Activated effector memory CD4-positive, alpha-beta T cell treated with Interleukin-2 at 50 U/mL for 16 hours (primary cell): ENCODE measurements at regions not wholly inside any gene's neighbourhood (a gene's known extent, or its start where the extent isn't known, plus 50 kb on each side); places are given as distances from the start of the nearest gene placed in this dataset.
A peak's percentile ranks its signal among the peaks of the same experiment; 100 is the strongest.
"Not testable (repeated sequence)": the region's sequence is repeated elsewhere in the genome, so short reads cannot be mapped to it uniquely, and the experiment has no call there.

ENCODE experiments used
- DNase-seq: peaks from one replicate; pipeline ENCODE4 v3.0.0-alpha.2; 2020

DNA sequence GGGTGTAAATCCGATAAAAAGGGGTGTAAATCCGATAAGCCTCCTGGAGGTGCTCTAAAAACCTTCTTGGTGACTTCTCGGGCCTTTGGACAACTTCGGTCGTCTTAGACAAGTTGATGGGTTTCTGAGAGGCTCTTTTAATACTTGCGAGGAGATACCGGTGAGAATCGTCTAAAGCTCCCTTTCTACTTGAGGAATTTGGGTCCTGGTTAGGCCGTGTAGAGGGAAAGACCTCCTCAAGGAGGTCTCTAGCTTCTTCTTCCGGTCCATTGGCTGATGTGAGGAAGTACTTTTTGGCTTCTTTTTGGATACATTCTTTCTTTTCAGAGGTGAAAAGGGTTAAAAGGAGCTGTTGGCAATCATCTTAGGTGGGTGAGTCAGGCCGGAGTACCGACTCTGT, 128.5 kb downstream of the ART5 start:
- not testable (repeated sequence) for DNase-seq

GRCh38 chr11:3512751-3513150, 129.0 kb downstream of the ART5 start:
- DNase-seq: not testable (repeated sequence)

DNA sequence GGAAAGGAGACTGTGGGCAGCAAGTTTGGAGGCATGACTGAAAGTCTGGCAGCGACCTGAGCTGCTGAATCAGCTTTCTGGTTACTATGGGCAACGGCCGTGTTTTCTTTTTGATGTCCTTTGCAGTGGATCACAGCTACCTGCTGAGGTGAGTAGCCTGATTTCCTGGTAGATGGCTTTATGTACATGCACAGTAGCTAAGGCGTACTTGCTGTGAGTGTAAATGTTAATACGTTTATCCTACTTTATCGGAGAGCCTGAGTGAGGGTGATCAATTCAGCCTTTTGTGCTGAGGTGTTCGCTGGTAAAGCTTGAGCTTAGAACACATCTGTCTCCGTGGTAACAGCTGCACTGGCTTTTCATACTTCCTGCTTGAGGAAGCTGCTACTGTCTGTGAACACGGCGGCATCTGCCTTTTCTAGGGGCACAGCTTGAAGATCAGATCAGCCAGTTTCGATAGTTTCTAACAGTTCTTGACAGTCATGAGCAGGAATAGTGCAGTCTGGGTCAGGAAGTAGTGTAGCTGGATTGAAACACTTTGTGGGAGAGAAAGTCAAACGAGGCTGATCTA, 129.6 kb downstream of the ART5 start:
- DNase-seq: peak; percentile 57

DNA sequence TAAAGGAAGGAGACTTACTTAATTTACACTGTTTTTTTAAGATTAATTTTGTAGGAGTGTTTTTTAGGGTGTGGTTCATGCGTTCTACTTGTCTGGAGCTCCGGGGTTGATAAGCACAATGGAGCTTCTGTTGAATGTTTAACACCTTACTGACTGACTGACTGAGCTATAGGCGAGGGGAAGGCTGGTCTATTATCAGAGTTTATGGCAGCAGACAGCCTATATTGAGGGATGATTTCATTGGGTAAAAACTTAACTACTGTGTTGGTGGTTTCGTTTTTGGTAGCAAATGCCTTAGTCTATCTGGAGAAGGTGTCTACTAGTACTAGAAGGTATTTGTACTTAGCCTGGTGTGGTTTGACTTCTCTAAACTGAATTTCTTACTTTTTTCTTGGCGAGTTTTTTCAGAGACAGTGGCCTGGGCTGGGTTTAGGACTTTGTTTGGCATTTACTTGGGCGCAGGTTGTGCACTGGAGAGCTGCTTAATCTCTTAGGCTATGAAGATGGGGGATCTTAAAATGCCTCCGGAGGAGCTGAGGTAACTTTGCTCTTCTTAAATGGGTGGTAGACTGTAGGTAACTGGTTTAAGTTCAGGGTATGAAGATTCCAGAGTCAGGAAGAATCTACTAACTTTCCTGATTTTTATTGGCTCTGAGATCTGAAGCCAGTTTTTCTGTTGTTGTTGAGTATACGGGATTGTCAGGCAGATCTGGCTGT, 130.2 kb downstream of the ART5 start:
- not testable (repeated sequence) for DNase-seq

DNA sequence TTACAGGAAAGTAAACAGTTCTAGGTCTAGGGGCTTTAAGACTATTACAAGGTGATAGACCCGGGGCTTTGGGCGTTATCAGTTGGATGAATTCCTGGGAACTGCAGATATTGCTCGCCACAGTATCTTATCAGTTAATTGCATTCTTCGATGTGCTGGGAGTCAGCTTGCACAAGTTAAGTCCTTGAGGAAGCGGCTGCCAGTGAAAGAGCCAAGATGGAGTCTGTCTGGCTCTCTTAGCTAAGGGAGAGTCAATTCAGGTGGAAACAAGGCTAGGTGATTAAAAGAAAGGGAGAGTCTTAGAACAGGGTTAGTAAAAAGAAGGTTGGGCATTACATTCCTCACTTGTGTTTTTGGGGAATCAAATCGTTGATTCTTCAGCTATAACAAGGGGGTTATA, 130.6 kb upstream of the ZNF195 start:
- DNase-seq: not testable (repeated sequence)

DNA sequence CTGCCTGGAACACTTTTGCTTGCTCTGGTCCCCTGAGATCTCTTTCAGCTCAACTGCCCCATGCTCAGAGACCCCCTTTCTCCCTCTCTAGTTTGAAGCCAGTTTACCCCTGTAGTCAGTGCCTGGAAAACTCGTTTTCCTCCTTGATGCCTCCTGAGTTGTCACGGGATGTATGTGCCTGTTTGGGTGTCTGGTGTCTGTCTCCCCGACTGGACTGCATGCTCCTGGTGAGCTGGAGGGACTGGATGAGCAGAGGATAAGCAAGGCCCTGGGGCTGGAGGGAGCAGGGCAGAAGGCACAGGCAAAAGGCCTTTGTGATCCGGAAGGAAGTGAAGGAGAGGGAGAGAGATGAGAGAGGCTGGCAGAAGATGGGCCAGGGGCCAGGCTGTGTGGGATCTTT, 120.3 kb upstream of the ZNF195 start:
- not testable (repeated sequence) for DNase-seq

DNA sequence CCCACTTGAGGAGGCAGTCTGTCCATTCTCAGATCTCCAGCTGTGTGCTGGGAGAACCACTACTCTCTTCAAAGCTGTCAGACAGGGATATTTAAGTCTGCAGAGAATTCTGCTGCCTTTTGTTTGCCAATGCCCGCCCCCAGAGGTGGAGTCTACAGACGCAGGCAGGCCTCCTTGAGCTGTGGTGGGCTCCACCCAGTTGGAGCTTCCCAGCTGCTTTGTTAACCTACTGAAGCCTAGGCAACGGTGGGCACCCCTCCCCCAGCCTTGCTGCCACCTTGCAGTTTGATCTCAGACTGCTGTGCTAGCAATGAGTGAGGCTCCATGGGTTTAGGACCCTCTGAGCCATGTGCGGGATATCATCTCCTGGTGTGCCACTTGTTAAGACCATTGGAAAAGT, 119.4 kb upstream of the ZNF195 start:
- DNase-seq: peak; percentile 15

DNA sequence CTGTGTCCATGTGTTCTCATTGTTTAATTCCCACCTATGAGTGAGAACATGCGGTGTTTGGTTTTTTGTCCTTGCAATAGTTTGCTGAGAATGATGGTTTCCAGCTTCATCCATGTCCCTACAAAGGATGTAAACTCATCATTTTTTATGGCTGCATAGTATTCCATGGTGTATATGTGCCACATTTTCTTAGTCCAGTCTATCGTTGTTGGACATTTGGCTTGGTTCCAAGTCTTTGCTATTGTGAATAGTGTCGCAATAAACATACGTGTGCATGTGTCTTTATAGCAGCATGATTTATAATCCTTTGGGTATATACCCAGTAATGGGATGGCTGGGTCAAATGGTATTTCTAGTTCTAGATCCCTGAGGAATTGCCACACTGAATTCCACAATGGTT, 114.2 kb upstream of the ZNF195 start:
- not testable (repeated sequence) for DNase-seq

DNA sequence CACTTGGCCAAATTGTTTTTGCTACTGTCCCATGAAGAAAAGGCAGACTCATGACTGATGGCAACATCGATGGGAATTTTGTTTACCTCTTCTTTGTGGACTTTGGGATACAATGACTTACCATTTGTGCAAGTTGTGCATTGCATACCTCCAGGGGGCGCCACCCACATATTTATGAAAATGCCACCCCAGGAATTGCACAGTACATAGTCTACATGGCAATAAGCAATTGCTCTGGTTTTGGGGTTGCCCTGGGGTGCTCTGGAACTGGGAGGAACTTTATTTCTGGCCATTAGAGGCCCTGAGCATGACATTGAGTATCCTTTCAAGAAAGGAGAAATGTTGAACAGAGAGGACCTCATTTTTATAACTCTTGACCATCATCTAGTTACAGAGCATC, 109.1 kb upstream of the ZNF195 start:
- DNase-seq: peak; percentile 6

DNA sequence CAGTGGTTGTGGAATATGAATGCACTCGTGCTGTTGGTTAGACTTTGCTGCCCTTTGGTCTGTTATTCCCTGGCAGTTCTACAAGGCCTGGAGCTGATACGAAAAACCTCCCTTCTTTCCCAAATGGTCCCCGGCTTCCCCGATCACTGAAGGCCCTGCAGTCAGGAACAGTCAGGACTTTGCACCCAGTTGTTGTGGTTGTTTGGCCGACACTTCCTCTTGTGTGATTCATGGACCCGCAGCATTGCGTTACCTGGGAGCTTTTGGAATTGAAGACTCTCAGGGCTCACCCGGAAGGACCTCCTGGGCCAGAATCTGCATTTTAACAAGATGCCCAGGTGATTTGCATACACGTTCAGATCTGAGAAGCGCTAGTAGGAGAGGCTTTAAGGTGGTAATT, 106.8 kb upstream of the ZNF195 start:
- not testable (repeated sequence) for DNase-seq

GRCh38 chr11:3476937-3477885, 98.3 kb upstream of the ZNF195 start:
- DNase-seq: not testable (repeated sequence)

GRCh38 chr11:3476084-3476936, 97.4 kb upstream of the ZNF195 start:
- DNase-seq: not testable (repeated sequence)

DNA sequence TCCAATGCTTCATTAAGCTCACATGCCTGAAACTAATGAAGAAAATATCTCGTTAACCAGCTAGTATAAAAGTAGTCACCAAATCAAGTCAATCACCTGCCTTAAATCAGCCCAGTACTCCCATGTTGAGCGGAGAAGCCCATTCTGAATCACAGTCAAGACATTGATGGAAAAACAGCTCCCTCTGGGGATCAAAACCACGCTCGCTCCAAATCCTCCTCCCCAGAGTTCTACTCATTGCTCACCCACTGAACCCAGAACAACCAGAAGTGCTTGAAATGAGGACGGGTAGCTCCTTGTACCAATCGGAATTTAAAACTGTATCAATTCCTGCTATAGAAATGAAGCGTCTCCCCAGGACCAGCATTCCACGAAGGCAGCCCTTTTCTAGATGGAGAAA, 90.0 kb upstream of the ZNF195 start:
- not testable (repeated sequence) for DNase-seq

GRCh38 chr11:3467599-3467998, 88.7 kb upstream of the ZNF195 start:
- DNase-seq: not testable (repeated sequence)

DNA sequence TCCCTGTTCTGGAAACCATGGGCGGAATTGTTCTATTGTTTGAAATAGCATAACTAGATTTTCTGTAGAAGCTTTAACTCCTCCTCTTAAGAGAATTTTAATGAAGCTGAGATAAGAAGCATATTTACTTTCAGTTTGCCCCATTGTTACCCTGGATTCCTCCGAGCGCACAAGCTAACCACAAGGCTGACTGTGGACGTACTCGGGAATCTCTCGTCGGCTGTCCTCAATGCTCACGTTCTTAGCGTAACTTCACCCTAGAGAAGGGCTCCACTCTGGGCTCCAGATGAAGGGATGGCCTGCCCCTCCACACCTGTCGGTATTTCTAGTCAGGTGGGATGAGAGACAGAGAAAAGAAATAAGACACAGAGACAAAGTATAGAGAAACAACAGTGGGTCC, 76.7 kb upstream of the ZNF195 start:
- not testable (repeated sequence) for DNase-seq

- peak; percentile 34 for DNase-seq
These were observed 75.9 kb upstream of the ZNF195 start for GRCh38 chr11:3454844-3455243.

GRCh38 chr11:3453596-3454256, 74.8 kb upstream of the ZNF195 start:
- not testable (repeated sequence) for DNase-seq

DNA sequence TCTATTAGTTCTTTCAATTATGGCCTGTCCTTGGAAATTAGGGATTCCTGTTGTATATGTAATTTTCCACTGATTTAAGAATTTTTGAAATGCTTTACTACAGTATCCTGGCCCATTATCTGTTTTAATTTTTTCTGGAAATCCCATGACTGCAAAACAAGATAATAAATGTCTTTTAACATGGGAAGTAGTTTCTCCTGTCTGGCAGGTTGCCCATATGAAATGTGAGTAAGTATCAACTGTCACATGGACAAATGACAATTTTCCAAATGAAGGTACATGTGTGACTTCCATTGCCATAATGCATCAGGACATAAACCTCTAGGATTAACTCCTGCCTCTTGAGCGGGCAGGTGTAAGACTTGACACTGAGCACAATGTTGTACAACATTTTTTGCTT, 71.9 kb upstream of the ZNF195 start:
- DNase-seq: not testable (repeated sequence)

- DNase-seq: not testable (repeated sequence)
These were observed 66.6 kb upstream of the ZNF195 start for GRCh38 chr11:3445535-3445934.

- DNase-seq: not testable (repeated sequence)
These were observed 65.4 kb upstream of the ZNF195 start for GRCh38 chr11:3444420-3444744.

- not testable (repeated sequence) for DNase-seq
These were observed 64.9 kb upstream of the ZNF195 start for GRCh38 chr11:3443700-3444419.
